Tibial nerve (tissue), 4 donors: ENCODE measurements at regions not wholly inside any gene's neighbourhood (a gene's known extent, or its start where the extent isn't known, plus 50 kb on each side); places are given as distances from the start of the nearest gene placed in this dataset.

Source experiments
- DNase-seq, 2 donors: peaks; one replicate each; pipeline ENCODE4 v3.0.0-alpha.2; 2019; ENCODE audit warnings: low spot score in 2 of 2
- H3K27ac ChIP-seq, 4 donors: fragments of 200-600 bp; sonication (generic) in 3 of 4; one replicate each; pipeline ENCODE4 v1.5.1; 2017 to 2019; ENCODE audit warnings: mild to moderate bottlenecking in 1 of 4
- H3K27me3 ChIP-seq, 2 donors: fragments of 200-600 bp; sonication (generic) in 1 of 2; one replicate each; pipeline versions ENCODE4 v1.5.1 to v1.6.0; 2017 to 2019
- H3K36me3 ChIP-seq, 3 donors: fragments of 200-600 bp; sonication (generic); one replicate each; pipeline ENCODE4 v1.5.1; 2018 to 2019
- H3K4me1 ChIP-seq, 4 donors: fragments of 200-600 bp; sonication (generic) in 3 of 4; one replicate each; pipeline ENCODE4 v1.5.1; 2017 to 2019
- H3K4me3 ChIP-seq, 4 donors: fragments of 200-600 bp; sonication (generic) in 3 of 4; one replicate each; pipeline ENCODE4 v1.5.1; 2017 to 2019; ENCODE audit warnings: mild to moderate bottlenecking in 1 of 4, moderate library complexity in 1 of 4
- H3K9me3 ChIP-seq, 4 donors: fragments of 200-600 bp; sonication (generic) in 3 of 4; one replicate each; pipeline ENCODE4 v1.5.1; 2017 to 2019
- CTCF ChIP-seq, 5 experiments: fragments of 200-600 bp in 3 of 5; fragments of 450-650 bp in 2 of 5; sonication (generic) in 3 of 5; IDR thresholded peaks; one replicate each; pipeline ENCODE4 v1.5.1; 2016 to 2019; ENCODE audit warnings: antibody characterized with exemption in 5 of 5, mild to moderate bottlenecking in 3 of 5, moderate library complexity in 2 of 5
- EP300 ChIP-seq, 2 donors: sonication (generic); formaldehyde crosslinking; IDR thresholded peaks; one replicate each; pipeline ENCODE4 v1.6.1; 2017; ENCODE audit warnings: antibody characterized with exemption in 2 of 2, mild to moderate bottlenecking in 1 of 2
- POLR2A ChIP-seq, 2 donors: fragments of 450-650 bp; IDR thresholded peaks; one replicate each; pipeline ENCODE4 v1.6.1; 2017; ENCODE audit warnings: antibody characterized with exemption in 2 of 2, mild to moderate bottlenecking in 2 of 2, moderate library complexity in 2 of 2
- WGBS, 2 donors: methylation state at CpG; one replicate each; pipeline ENCODE4 v1.1.5; 2018; 5-methylcytosine and 5-hydroxymethylcytosine counted together

- WGBS, 2 donors, result 75 to 91% methylated on average over 1 of the region's 1 CpG
- Histone ChIP-seq H3K36me3 (no peaks in the 10 kb centered on the region), H3K27me3 (no peaks in the 10 kb centered on the region), H3K4me1 (no peaks in the 10 kb centered on the region), H3K4me3 (no peak overlapping the region), H3K27ac (no peak overlapping the region), H3K9me3 (no peaks in the 10 kb centered on the region)
- no peak for DNase-seq
- TF ChIP-seq CTCF (IDR thresholded peaks at IDR 0.05) (no peak), POLR2A (IDR thresholded peaks at IDR 0.05) (no peak), EP300 (IDR thresholded peaks at IDR 0.05) (no peak)
These were observed 606.7 kb downstream of the TAF11L14 start for GRCh38 chr5:18240971-18241370.

DNA sequence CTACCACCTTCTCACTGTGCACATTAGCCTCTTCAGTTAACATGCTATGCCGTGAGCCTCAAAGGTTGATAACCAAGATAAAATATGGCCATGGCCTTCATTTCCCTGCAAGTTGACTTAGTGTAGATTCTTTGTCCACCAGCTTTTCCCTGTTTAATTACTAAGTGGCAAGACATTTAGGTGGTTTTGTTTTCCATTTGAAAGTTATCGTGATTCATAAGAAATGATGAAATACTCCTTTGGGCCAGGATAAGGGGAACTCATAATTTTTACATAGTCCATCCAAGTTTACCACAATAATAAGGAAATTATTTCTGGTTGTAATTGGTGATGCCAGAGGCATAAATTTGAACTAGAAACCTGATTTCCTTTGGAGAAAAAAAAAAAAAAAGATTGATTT is 609.6 kb downstream of the TAF11L14 start:
- H3K4me3 ChIP-seq, result no peak overlapping the region
- H3K9me3 ChIP-seq, result peaks cover 0 to 3% (median 0%) of the 10 kb centered on the region in 4 donors
- H3K27me3 ChIP-seq, result no peaks in the 10 kb centered on the region
- H3K27ac ChIP-seq, result no peak overlapping the region
- 84 to 85% methylated on average over 2 of the region's 2 CpGs for WGBS, 2 donors
- no peaks in the 10 kb centered on the region for H3K36me3 ChIP-seq
- no peaks in the 10 kb centered on the region for H3K4me1 ChIP-seq
- TF ChIP-seq POLR2A (IDR thresholded peaks at IDR 0.05) (no peak), CTCF (IDR thresholded peaks at IDR 0.05) (no peak), EP300 (IDR thresholded peaks at IDR 0.05) (no peak)
- no peak for DNase-seq

DNA sequence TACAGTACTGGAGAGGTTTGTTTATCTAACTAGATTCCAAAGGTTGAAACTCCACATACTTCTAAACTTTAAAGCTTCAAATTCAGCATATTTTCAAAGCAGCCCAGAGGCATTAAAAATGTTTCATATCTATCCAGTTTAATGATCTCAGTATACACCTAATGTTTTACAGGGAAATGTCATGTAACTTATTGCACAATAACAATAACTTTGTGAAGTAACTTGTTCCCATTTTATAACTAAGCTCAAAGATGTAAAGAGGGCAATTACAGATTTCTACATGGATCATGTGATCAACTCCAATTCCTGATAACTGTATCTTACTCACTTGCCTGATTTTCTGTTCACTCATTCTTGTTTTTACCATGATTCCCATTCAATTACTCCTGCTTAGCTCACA is 610.0 kb downstream of the TAF11L14 start:
- Histone ChIP-seq H3K4me3 (no peak overlapping the region), H3K27me3 (no peaks in the 10 kb centered on the region), H3K36me3 (no peaks in the 10 kb centered on the region), H3K4me1 (no peaks in the 10 kb centered on the region), H3K9me3 (peaks cover 0 to 3% (median 0%) of the 10 kb centered on the region in 4 donors), H3K27ac (no peak overlapping the region)
- TF ChIP-seq CTCF (IDR thresholded peaks at IDR 0.05), result no peak
- no peak for TF ChIP-seq POLR2A (IDR thresholded peaks at IDR 0.05)
- TF ChIP-seq EP300 (IDR thresholded peaks at IDR 0.05), result no peak
- DNase-seq, result no peak

DNA sequence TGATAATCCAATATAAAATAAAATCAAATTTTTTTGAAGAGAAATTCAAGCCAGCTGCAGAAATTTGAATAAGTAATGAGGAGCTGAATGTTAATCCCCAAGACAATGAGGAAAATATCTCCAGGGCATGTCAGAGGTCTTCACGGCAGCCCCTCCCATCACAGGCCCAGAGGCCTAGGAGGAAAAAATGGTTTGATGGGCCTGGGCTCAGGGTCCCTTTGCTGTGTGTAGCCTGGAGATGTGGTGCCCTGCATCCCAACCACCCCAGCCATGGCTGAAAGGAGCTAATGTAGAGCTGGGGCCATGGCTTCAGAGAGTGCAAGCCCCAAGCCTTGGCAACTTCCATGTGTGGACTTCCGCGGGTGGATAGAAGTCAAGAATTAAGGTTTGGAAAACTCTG is 618.3 kb downstream of the TAF11L14 start:
- WGBS, 2 donors, result 91 to 98% methylated on average over 2 to 3 of the region's 3 CpGs

More for the DNA sequence above, 618.3 kb downstream of the TAF11L14 start:
- TF ChIP-seq CTCF (IDR thresholded peaks at IDR 0.05) (no peak), POLR2A (IDR thresholded peaks at IDR 0.05) (no peak), EP300 (IDR thresholded peaks at IDR 0.05) (no peak)
- Histone ChIP-seq H3K9me3 (peaks cover 0 to 13% (median 0%) of the 10 kb centered on the region in 4 donors), H3K27ac (no peak overlapping the region), H3K36me3 (no peaks in the 10 kb centered on the region), H3K4me1 (no peaks in the 10 kb centered on the region), H3K4me3 (no peak overlapping the region), H3K27me3 (no peaks in the 10 kb centered on the region)
- DNase-seq, result no peak
